ENCODE measurements at regions not wholly inside any gene's neighbourhood (a gene's known extent, or its start where the extent isn't known, plus 50 kb on each side); places are given as distances from the start of the nearest gene placed in this dataset.

DNA sequence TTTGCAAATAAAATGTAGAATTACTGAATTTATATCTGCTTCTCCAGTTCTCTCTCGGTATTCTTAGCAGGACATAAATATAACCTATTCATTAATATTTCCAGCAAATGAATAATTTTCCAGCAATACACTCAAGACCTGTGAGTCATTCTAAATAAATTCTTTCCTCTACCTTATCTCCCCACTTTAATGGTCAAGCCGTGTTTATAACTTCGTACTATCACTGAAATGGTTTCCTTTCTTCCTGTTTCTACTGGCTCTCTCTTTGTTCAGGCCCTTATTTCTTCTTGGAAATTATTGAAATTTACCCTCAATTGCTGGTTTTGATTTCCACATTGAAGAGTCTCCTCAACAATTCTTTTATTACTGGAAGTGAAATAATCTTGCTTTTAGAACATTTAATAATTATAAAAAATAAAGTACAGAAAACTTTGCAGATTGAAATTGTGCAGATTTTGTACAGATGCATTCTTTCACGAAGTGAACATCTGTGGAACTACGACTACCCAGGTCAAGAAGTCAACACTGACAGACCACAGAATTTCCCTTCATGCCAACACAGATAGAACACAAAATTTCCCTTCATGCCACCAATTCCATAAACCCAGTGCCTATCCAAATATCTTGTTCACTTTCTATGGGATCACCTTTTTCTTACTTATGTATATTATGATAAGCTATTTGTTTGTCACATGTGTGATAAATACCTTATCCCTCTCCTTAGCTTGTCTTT, 205.7 kb downstream of the FAT4 start:
- Histone ChIP-seq H3K27ac (replicated peaks) (no peak overlapping the region), H3K27me3 (ENCODE audit: insufficient read depth, poor library complexity, severe bottlenecking) (no peaks in the 10 kb centered on the region), H3K4me3 (replicated peaks; ENCODE audit: insufficient read depth, low read length) (no peak overlapping the region)
- TF ChIP-seq GABPA (IDR thresholded peaks at IDR 0.05; ENCODE audit: low read depth) (no peak), SPI1 (IDR thresholded peaks at IDR 0.05; ENCODE audit: borderline replicate concordance, low read depth) (no peak)
- no peak for DNase-seq (ENCODE audit: low read depth in 1 of 2, low spot score in 1 of 2)

GRCh38 chr4:125522588-125522987, 207.8 kb downstream of the FAT4 start:
- no peaks in the 10 kb centered on the region for H3K27me3 ChIP-seq (ENCODE audit: insufficient read depth, poor library complexity, severe bottlenecking)
- no peak for DNase-seq (ENCODE audit: low read depth in 1 of 2, low spot score in 1 of 2)
- no peak overlapping the region for H3K27ac ChIP-seq (replicated peaks)
- no peak for TF ChIP-seq REST (IDR thresholded peaks at IDR 0.05; ENCODE audit: insufficient replicate concordance, low read depth)
- TF ChIP-seq GABPA (IDR thresholded peaks at IDR 0.05; ENCODE audit: low read depth): no peak
- TF ChIP-seq, protein P1, sequence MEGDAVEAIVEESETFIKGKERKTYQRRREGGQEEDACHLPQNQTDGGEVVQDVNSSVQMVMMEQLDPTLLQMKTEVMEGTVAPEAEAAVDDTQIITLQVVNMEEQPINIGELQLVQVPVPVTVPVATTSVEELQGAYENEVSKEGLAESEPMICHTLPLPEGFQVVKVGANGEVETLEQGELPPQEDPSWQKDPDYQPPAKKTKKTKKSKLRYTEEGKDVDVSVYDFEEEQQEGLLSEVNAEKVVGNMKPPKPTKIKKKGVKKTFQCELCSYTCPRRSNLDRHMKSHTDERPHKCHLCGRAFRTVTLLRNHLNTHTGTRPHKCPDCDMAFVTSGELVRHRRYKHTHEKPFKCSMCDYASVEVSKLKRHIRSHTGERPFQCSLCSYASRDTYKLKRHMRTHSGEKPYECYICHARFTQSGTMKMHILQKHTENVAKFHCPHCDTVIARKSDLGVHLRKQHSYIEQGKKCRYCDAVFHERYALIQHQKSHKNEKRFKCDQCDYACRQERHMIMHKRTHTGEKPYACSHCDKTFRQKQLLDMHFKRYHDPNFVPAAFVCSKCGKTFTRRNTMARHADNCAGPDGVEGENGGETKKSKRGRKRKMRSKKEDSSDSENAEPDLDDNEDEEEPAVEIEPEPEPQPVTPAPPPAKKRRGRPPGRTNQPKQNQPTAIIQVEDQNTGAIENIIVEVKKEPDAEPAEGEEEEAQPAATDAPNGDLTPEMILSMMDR (IDR thresholded peaks at IDR 0.05; ENCODE audit: insufficient read depth, low read length): no peak
- no peak overlapping the region for H3K4me3 ChIP-seq (replicated peaks; ENCODE audit: insufficient read depth, low read length)

DNA sequence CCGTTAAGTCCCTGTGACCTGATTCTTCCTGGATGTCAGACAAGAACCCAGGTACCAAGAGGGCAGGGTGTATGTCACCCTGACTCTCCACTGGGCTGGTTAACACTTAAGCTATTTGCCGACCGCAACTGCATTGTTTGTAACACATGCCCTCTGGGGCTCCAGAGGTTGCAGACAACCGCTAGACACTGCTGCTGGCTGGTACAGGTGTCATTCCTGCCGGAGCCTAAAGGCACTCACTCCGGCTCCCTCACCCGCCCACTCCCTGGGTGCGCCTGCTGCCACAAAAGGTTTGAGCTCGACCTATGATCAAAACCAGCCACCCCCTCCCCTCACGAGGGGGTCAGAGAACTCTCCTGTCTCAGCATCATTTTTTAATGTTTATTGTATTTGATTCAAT, 208.2 kb downstream of the FAT4 start:
- Histone ChIP-seq H3K27ac (replicated peaks) (no peak overlapping the region), H3K4me3 (replicated peaks; ENCODE audit: insufficient read depth, low read length) (no peak overlapping the region), H3K27me3 (ENCODE audit: insufficient read depth, poor library complexity, severe bottlenecking) (no peaks in the 10 kb centered on the region)
- no peak for DNase-seq (ENCODE audit: low read depth in 1 of 2, low spot score in 1 of 2)
- no peak for TF ChIP-seq SPI1 (IDR thresholded peaks at IDR 0.05; ENCODE audit: borderline replicate concordance, low read depth)
- no peak for TF ChIP-seq GABPA (IDR thresholded peaks at IDR 0.05; ENCODE audit: low read depth)

- Histone ChIP-seq H3K4me3 (replicated peaks; ENCODE audit: insufficient read depth, low read length) (no peak overlapping the region), H3K27ac (replicated peaks) (no peak overlapping the region), H3K27me3 (ENCODE audit: insufficient read depth, poor library complexity, severe bottlenecking) (no peaks in the 10 kb centered on the region)
- DNase-seq (ENCODE audit: low read depth in 1 of 2, low spot score in 1 of 2): no peak
- TF ChIP-seq SPI1 (IDR thresholded peaks at IDR 0.05; ENCODE audit: borderline replicate concordance, low read depth): no peak
- TF ChIP-seq REST (IDR thresholded peaks at IDR 0.05; ENCODE audit: insufficient replicate concordance, low read depth): no peak
- TF ChIP-seq, protein P1 (IDR thresholded peaks at IDR 0.05; ENCODE audit: insufficient read depth, low read length): no peak
- no peak for TF ChIP-seq POLR2AphosphoS5 (IDR thresholded peaks at IDR 0.05; ENCODE audit: low read depth)
- no peak for TF ChIP-seq GABPA (IDR thresholded peaks at IDR 0.05; ENCODE audit: low read depth)
Measured at GRCh38 chr4:125526420-125526819, 211.7 kb downstream of the FAT4 start.

- no peak for TF ChIP-seq REST (IDR thresholded peaks at IDR 0.05; ENCODE audit: insufficient replicate concordance, low read depth)
- no peak for TF ChIP-seq POLR2AphosphoS5 (IDR thresholded peaks at IDR 0.05; ENCODE audit: low read depth)
- no peak for TF ChIP-seq SPI1 (IDR thresholded peaks at IDR 0.05; ENCODE audit: borderline replicate concordance, low read depth)
- no peak for TF ChIP-seq GABPA (IDR thresholded peaks at IDR 0.05; ENCODE audit: low read depth)
- TF ChIP-seq, protein P1 (IDR thresholded peaks at IDR 0.05; ENCODE audit: insufficient read depth, low read length): no peak
- DNase-seq (ENCODE audit: low read depth in 1 of 2, low spot score in 1 of 2): no peak
- no peaks in the 10 kb centered on the region for H3K27me3 ChIP-seq (ENCODE audit: insufficient read depth, poor library complexity, severe bottlenecking)
Measured at GRCh38 chr4:125527681-125528080, 212.9 kb downstream of the FAT4 start.

More at GRCh38 chr4:125527681-125528080, 212.9 kb downstream of the FAT4 start:
- no peak overlapping the region for H3K4me3 ChIP-seq (replicated peaks; ENCODE audit: insufficient read depth, low read length)
- no peak overlapping the region for H3K27ac ChIP-seq (replicated peaks)

Data from HL-60 (cell line).